H9 (cell line): ENCODE measurements at regions not wholly inside any gene's neighbourhood (a gene's known extent, or its start where the extent isn't known, plus 50 kb on each side); places are given as distances from the start of the nearest gene placed in this dataset.

ENCODE experiments used
- DNase-seq: peaks from one replicate; pipeline ENCODE4 v3.0.0-alpha.2; 2017
- H2AFZ ChIP-seq: one replicate; pipeline ENCODE4 v1.6.1; 2013; ENCODE audit warnings: mild to moderate bottlenecking, low read length, control low read depth, moderate library complexity
- H2AK5ac ChIP-seq: 2 replicates; pipeline ENCODE4 v1.6.1; 2013; ENCODE audit warnings: low read length, control low read depth, mixed read lengths; ENCODE audit not compliant: insufficient read length
- H2BK120ac ChIP-seq: one replicate; pipeline ENCODE4 v1.6.1; 2013; ENCODE audit warnings: low read depth, mild to moderate bottlenecking, low read length, control low read depth, inconsistent platforms; ENCODE audit not compliant: poor library complexity, severe bottlenecking
- H2BK12ac ChIP-seq: 2 replicates; pipeline ENCODE4 v1.6.1; 2013; ENCODE audit warnings: low read length, control low read depth, mixed read lengths, low read depth; ENCODE audit not compliant: insufficient read length
- H2BK15ac ChIP-seq: 2 replicates; pipeline ENCODE4 v1.6.1; 2013; ENCODE audit warnings: low read depth, low read length, control low read depth
- H2BK20ac ChIP-seq: one replicate; pipeline ENCODE4 v1.6.1; 2013; ENCODE audit warnings: low read depth, mild to moderate bottlenecking, low read length, control low read depth, inconsistent platforms; ENCODE audit not compliant: poor library complexity, severe bottlenecking
- H2BK5ac ChIP-seq: 2 replicates; pipeline ENCODE4 v1.6.1; 2013; ENCODE audit warnings: low read length, control low read depth, mixed read lengths; ENCODE audit not compliant: insufficient read length
- H3K14ac ChIP-seq: 2 replicates; pipeline ENCODE4 v1.6.1; 2013; ENCODE audit warnings: low read length, control low read depth; ENCODE audit not compliant: insufficient read depth
- H3K18ac ChIP-seq: 2 replicates; pipeline ENCODE4 v1.6.1; 2013; ENCODE audit warnings: low read depth, mild to moderate bottlenecking, mixed read lengths, low read length, control low read depth; ENCODE audit not compliant: insufficient read length
- H3K23ac ChIP-seq: 2 replicates; pipeline ENCODE4 v1.6.1; 2013; ENCODE audit warnings: low read length, control low read depth, mixed read lengths, low read depth; ENCODE audit not compliant: insufficient read length
- H3K23me2 ChIP-seq: 2 replicates; pipeline ENCODE4 v1.6.1; 2013; ENCODE audit warnings: low read depth, mild to moderate bottlenecking, mixed read lengths, low read length, control low read depth; ENCODE audit not compliant: insufficient read length, poor library complexity, severe bottlenecking
- H3K27ac ChIP-seq: 2 replicates; pipeline ENCODE4 v1.5.1; 2013; ENCODE audit warnings: low read length, control low read depth, mixed read lengths, low read depth; ENCODE audit not compliant: insufficient read length
- H3K27me3 ChIP-seq: 2 replicates; pipeline ENCODE4 v1.6.1; 2013; ENCODE audit warnings: low read length, control low read depth, inconsistent platforms; ENCODE audit not compliant: insufficient read depth
- H3K4ac ChIP-seq: 2 replicates; pipeline ENCODE4 v1.6.1; 2013; ENCODE audit warnings: low read depth, mild to moderate bottlenecking, control low read depth, inconsistent platforms, low read length, moderate library complexity
- H3K4me1 ChIP-seq: 2 replicates; pipeline ENCODE4 v1.6.1; 2013; ENCODE audit warnings: low read length, control low read depth, inconsistent platforms; ENCODE audit not compliant: insufficient read depth
- H3K4me2 ChIP-seq: 2 replicates; pipeline ENCODE4 v1.6.1; 2013; ENCODE audit warnings: low read length, control low read depth, mixed read lengths; ENCODE audit not compliant: insufficient read length, insufficient read depth
- H3K56ac ChIP-seq: 2 replicates; pipeline ENCODE4 v1.6.1; 2013; ENCODE audit warnings: low read depth, mild to moderate bottlenecking, mixed read lengths, low read length, control low read depth; ENCODE audit not compliant: insufficient read length
- H3K79me1 ChIP-seq: 2 replicates; pipeline ENCODE4 v1.6.1; 2013; ENCODE audit warnings: low read depth, mild to moderate bottlenecking, moderate library complexity, low read length, control low read depth, inconsistent platforms; ENCODE audit not compliant: insufficient read depth, poor library complexity, severe bottlenecking
- H3K79me2 ChIP-seq: 2 replicates; pipeline ENCODE4 v1.6.1; 2013; ENCODE audit warnings: low read length, control low read depth, inconsistent platforms; ENCODE audit not compliant: insufficient read depth
- H3K9ac ChIP-seq: 2 replicates; pipeline ENCODE4 v1.6.1; 2013; ENCODE audit warnings: low read length, control low read depth, mixed read lengths; ENCODE audit not compliant: insufficient read length; ENCODE audit errors: extremely low read depth
- H3K9me3 ChIP-seq: one replicate; pipeline ENCODE4 v1.6.1; 2013; ENCODE audit warnings: low read depth, low read length, inconsistent platforms; ENCODE audit not compliant: control insufficient read depth
- H3T11ph ChIP-seq: one replicate; pipeline ENCODE4 v1.6.1; 2013; ENCODE audit warnings: mild to moderate bottlenecking, low read length, control low read depth, inconsistent platforms
- H4K20me1 ChIP-seq: one replicate; pipeline ENCODE4 v1.6.1; 2013; ENCODE audit not compliant: control insufficient read depth, insufficient read length, insufficient read depth
- H4K5ac ChIP-seq: 2 replicates; pipeline ENCODE4 v1.6.1; 2013; ENCODE audit warnings: low read depth, mild to moderate bottlenecking, mixed read lengths, low read length, control low read depth; ENCODE audit not compliant: insufficient read length
- H4K8ac ChIP-seq: replicated peaks from 2 replicates; pipeline ENCODE4 v1.6.1; 2013; ENCODE audit warnings: low read length, control low read depth, mixed read lengths, low read depth; ENCODE audit not compliant: insufficient read length
- H4K91ac ChIP-seq: 2 replicates; pipeline ENCODE4 v1.6.1; 2013; ENCODE audit warnings: low read depth, mild to moderate bottlenecking, moderate library complexity, mixed read lengths, low read length, control low read depth; ENCODE audit not compliant: insufficient read length
- H3K27ac Mint-ChIP-seq, 3 experiments: 2 replicates in 2 of 3; 3 replicates in 1 of 3; pipeline ENCODE4 v1.8.0; 2020 to 2021; ENCODE audit warnings: mixed read lengths in 3 of 3, mild to moderate bottlenecking in 1 of 3, moderate library complexity in 1 of 3
- H3K27me3 Mint-ChIP-seq: 2 replicates; pipeline ENCODE4 v1.8.0; 2021; ENCODE audit warnings: low read depth, mild to moderate bottlenecking, moderate library complexity, mixed read lengths
- H3K36me3 Mint-ChIP-seq, 3 experiments: 2 replicates in 2 of 3; 3 replicates in 1 of 3; pipeline ENCODE4 v1.8.0; 2020 to 2021; ENCODE audit warnings: low read depth in 3 of 3, mixed read lengths in 3 of 3; ENCODE audit not compliant: insufficient read depth in 1 of 3
- H3K4me1 Mint-ChIP-seq, 2 experiments: 2 replicates each; pipeline ENCODE4 v1.8.0; 2020; ENCODE audit warnings: mixed read lengths in 2 of 2
- H3K4me3 Mint-ChIP-seq, 2 experiments: 2 replicates in 1 of 2; 3 replicates in 1 of 2; pipeline ENCODE4 v1.8.0; 2020 to 2021; ENCODE audit warnings: mild to moderate bottlenecking in 2 of 2, mixed read lengths in 2 of 2, moderate library complexity in 1 of 2
- H3K9me3 Mint-ChIP-seq, 2 experiments: 2 replicates in 1 of 2; 3 replicates in 1 of 2; pipeline ENCODE4 v1.8.0; 2020; ENCODE audit warnings: mild to moderate bottlenecking in 2 of 2, mixed read lengths in 2 of 2, moderate library complexity in 1 of 2
- WGBS: extraction: QIAGEN DNeasy Blood & Tissue Kit; methylation state at CpG from one replicate; pipeline ENCODE4 v1.1.7; 2013; ENCODE audit warnings: missing lambda C conversion rate, low lambda C conversion rate, mixed read lengths; ENCODE audit not compliant: insufficient read length; ENCODE audit errors: extremely low coverage; 5-methylcytosine and 5-hydroxymethylcytosine counted together
- TF ChIP-seq, protein P1 (sequence below): fragments of 200-600 bp; sonication (generic); conservative IDR thresholded peaks from 3 replicates; pipeline ENCODE4 v1.8.0; 2021; ENCODE audit warnings: antibody characterized with exemption, mild to moderate bottlenecking

DNA sequence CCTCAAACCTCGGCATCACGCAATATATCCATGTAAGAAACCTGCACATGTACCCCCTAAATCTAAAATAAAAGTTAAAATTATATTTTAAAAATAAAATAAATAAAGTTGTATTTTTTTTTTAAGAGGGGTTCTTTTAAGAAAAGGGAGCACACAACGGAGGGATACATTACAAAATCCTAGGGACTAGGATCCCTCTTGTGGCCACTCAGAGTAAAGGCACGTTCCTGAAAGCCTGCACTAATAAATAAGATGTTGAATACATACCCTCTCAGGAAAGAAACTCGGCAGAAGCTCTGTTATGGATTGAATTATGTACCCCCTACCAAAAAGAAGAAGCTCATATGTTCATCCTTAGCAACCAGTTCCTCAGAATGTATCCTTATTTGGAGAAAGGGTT is 50.9 kb upstream of the PRDX4 start:
- DNase-seq: no peak
- Mint-ChIP-seq H3K9me3 (no peaks in the 10 kb centered on the region), H3K4me3 (no peak overlapping the region), H3K4me1 (no peaks in the 10 kb centered on the region), H3K36me3 (no peaks in the 10 kb centered on the region), H3K27ac (no peak overlapping the region), H3K27me3 (no peaks in the 10 kb centered on the region)
- H3K18ac ChIP-seq: no peak overlapping the region
- H3K79me2 ChIP-seq: no peaks in the 10 kb centered on the region
- no peak overlapping the region for H4K91ac ChIP-seq
- no peak overlapping the region for H2AFZ ChIP-seq
- H4K20me1 ChIP-seq: no peaks in the 10 kb centered on the region
- no peak overlapping the region for H3K4me2 ChIP-seq
- no peak overlapping the region for H3K9ac ChIP-seq
- no peak overlapping the region for H2BK12ac ChIP-seq
- no CpG with 5 or more reads among the region's 5 CpGs for WGBS
- no peak overlapping the region for H2AK5ac ChIP-seq
- H4K5ac ChIP-seq: no peak overlapping the region
- H3K4ac ChIP-seq: no peak overlapping the region
- no peak overlapping the region for H3K23ac ChIP-seq
- no peak overlapping the region for H4K8ac ChIP-seq
- H3K9me3 ChIP-seq: no peaks in the 10 kb centered on the region
- H2BK20ac ChIP-seq: no peak overlapping the region
- H3K4me1 ChIP-seq: no peaks in the 10 kb centered on the region
- TF ChIP-seq, protein P1, sequence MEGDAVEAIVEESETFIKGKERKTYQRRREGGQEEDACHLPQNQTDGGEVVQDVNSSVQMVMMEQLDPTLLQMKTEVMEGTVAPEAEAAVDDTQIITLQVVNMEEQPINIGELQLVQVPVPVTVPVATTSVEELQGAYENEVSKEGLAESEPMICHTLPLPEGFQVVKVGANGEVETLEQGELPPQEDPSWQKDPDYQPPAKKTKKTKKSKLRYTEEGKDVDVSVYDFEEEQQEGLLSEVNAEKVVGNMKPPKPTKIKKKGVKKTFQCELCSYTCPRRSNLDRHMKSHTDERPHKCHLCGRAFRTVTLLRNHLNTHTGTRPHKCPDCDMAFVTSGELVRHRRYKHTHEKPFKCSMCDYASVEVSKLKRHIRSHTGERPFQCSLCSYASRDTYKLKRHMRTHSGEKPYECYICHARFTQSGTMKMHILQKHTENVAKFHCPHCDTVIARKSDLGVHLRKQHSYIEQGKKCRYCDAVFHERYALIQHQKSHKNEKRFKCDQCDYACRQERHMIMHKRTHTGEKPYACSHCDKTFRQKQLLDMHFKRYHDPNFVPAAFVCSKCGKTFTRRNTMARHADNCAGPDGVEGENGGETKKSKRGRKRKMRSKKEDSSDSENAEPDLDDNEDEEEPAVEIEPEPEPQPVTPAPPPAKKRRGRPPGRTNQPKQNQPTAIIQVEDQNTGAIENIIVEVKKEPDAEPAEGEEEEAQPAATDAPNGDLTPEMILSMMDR: peak; percentile 80
- no peak overlapping the region for H3K56ac ChIP-seq
- H2BK15ac ChIP-seq: no peak overlapping the region
- no peak overlapping the region for H3K27ac ChIP-seq
- H2BK120ac ChIP-seq: no peak overlapping the region
- no peak overlapping the region for H2BK5ac ChIP-seq
- H3K23me2 ChIP-seq: no peaks in the 10 kb centered on the region
- H3T11ph ChIP-seq: no peak overlapping the region
- H3K27me3 ChIP-seq: no peaks in the 10 kb centered on the region
- H3K79me1 ChIP-seq: no peaks in the 10 kb centered on the region
- no peak overlapping the region for H3K14ac ChIP-seq
